WERI-Rb-1 (cell line): ENCODE measurements at regions not wholly inside any gene's neighbourhood (a gene's known extent, or its start where the extent isn't known, plus 50 kb on each side); places are given as distances from the start of the nearest gene placed in this dataset.

Source experiments
- DNase-seq: peaks from one replicate; pipeline ENCODE4 v3.0.0-alpha.2; 2020
- H3K27ac ChIP-seq: fragments of 250-450 bp; sonication (Bioruptor Pico); 2 replicates; pipeline ENCODE4 v1.5.1; 2020; ENCODE audit warnings: mild to moderate bottlenecking, moderate library complexity
- H3K27me3 ChIP-seq: fragments of 250-450 bp; sonication (Bioruptor Pico); 2 replicates; pipeline ENCODE4 v1.5.1; 2021; ENCODE audit warnings: mild to moderate bottlenecking, low read depth, moderate library complexity; ENCODE audit not compliant: insufficient read depth, severe bottlenecking
- H3K36me3 ChIP-seq: fragments of 250-450 bp; sonication (Bioruptor Pico); 2 replicates; pipeline ENCODE4 v1.5.1; 2020; ENCODE audit warnings: mild to moderate bottlenecking, moderate library complexity
- H3K4me3 ChIP-seq: 2 replicates; pipeline ENCODE4 v1.5.1; 2011; ENCODE audit warnings: low read depth, mild to moderate bottlenecking, control low read depth, low read length
- H3K9me3 ChIP-seq: fragments of 250-450 bp; sonication (Bioruptor Pico); 2 replicates; pipeline ENCODE4 v1.5.1; 2021; ENCODE audit warnings: mild to moderate bottlenecking, moderate library complexity; ENCODE audit not compliant: severe bottlenecking
- CTCF ChIP-seq: IDR thresholded peaks from 2 replicates; pipeline ENCODE4 v1.5.1; 2011; ENCODE audit warnings: low read depth, mild to moderate bottlenecking, control low read depth, inconsistent platforms, low read length

GRCh38 chr18:63046375-63046774 lies 273.2 kb downstream of the BCL2 start:
- TF ChIP-seq CTCF, result no peak
- no peak for DNase-seq
- Histone ChIP-seq H3K4me3 (no peak overlapping the region), H3K9me3 (no peaks in the 10 kb centered on the region), H3K27ac (no peak overlapping the region), H3K36me3 (no peaks in the 10 kb centered on the region), H3K27me3 (no peaks in the 10 kb centered on the region)

- Histone ChIP-seq H3K27me3 (no peaks in the 10 kb centered on the region), H3K9me3 (no peaks in the 10 kb centered on the region), H3K4me3 (no peak overlapping the region), H3K27ac (no peak overlapping the region), H3K36me3 (no peaks in the 10 kb centered on the region)
- no peak for DNase-seq
- TF ChIP-seq CTCF, result no peak
Observed at GRCh38 chr18:63043516-63043915, 276.1 kb downstream of the BCL2 start.

- DNase-seq, result no peak
- H3K9me3 ChIP-seq, result no peaks in the 10 kb centered on the region
- no peak for TF ChIP-seq CTCF
Observed at GRCh38 chr18:63042351-63042750, 277.2 kb downstream of the BCL2 start.

GRCh38 chr18:63040788-63041410 lies 278.7 kb downstream of the BCL2 start:
- Histone ChIP-seq H3K27ac (no peak overlapping the region), H3K36me3 (no peaks in the 10 kb centered on the region), H3K4me3 (no peak overlapping the region), H3K27me3 (no peaks in the 10 kb centered on the region), H3K9me3 (no peaks in the 10 kb centered on the region)
- TF ChIP-seq CTCF, result no peak
- no peak for DNase-seq

More at GRCh38 chr18:63042351-63042750, 277.2 kb downstream of the BCL2 start:
- no peaks in the 10 kb centered on the region for H3K27me3 ChIP-seq
- no peak overlapping the region for H3K27ac ChIP-seq
- H3K36me3 ChIP-seq, result no peaks in the 10 kb centered on the region
- H3K4me3 ChIP-seq, result no peak overlapping the region

GRCh38 chr18:63037491-63037890 lies 282.1 kb downstream of the BCL2 start:
- Histone ChIP-seq H3K4me3 (no peak overlapping the region), H3K9me3 (no peaks in the 10 kb centered on the region), H3K36me3 (no peaks in the 10 kb centered on the region), H3K27me3 (no peaks in the 10 kb centered on the region), H3K27ac (no peak overlapping the region)
- DNase-seq, result no peak
- no peak for TF ChIP-seq CTCF

- Histone ChIP-seq H3K4me3 (no peak overlapping the region), H3K27ac (no peak overlapping the region), H3K36me3 (no peaks in the 10 kb centered on the region), H3K9me3 (no peaks in the 10 kb centered on the region), H3K27me3 (no peaks in the 10 kb centered on the region)
- DNase-seq, result no peak
- no peak for TF ChIP-seq CTCF
Observed at GRCh38 chr18:63031375-63031774, 288.2 kb downstream of the BCL2 start.
